ENCODE measurements at regions not wholly inside any gene's neighbourhood (a gene's known extent, or its start where the extent isn't known, plus 50 kb on each side); places are given as distances from the start of the nearest gene placed in this dataset.

DNA sequence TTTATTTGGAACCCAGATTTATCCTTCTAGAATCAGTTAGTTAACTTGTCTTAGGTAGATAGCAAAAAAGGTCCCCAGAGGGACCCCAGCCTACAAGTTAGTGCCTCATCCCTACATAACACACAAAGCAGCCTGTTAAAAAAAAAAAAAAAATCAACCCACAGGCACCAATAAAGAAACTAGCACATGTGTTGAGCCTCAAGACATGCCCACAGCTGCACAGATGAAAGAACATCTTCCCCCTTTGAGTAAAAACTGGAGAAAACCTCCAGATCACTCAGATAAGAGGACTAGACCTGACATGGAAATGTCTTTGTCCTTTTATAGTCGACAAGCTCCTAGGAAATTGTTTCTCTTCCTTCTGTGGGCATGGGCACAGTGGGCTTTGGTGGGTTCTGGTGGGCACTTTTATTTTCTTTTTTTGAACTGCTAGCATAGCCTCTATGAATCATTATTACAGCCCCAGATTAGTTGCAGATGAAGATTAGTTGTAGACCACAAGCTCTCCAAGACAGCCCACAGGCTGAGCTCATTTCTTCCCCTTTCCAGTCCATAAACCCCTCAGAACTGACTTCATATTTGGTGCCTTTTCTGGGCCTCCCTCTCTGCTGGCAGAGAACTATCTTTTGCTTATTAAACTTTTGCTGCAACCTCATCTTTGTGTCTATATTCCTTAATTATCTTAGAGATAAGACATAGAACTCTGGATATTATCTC, 427.1 kb downstream of the KDM5D start:
- TF ChIP-seq, protein P1, sequence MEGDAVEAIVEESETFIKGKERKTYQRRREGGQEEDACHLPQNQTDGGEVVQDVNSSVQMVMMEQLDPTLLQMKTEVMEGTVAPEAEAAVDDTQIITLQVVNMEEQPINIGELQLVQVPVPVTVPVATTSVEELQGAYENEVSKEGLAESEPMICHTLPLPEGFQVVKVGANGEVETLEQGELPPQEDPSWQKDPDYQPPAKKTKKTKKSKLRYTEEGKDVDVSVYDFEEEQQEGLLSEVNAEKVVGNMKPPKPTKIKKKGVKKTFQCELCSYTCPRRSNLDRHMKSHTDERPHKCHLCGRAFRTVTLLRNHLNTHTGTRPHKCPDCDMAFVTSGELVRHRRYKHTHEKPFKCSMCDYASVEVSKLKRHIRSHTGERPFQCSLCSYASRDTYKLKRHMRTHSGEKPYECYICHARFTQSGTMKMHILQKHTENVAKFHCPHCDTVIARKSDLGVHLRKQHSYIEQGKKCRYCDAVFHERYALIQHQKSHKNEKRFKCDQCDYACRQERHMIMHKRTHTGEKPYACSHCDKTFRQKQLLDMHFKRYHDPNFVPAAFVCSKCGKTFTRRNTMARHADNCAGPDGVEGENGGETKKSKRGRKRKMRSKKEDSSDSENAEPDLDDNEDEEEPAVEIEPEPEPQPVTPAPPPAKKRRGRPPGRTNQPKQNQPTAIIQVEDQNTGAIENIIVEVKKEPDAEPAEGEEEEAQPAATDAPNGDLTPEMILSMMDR (IDR thresholded peaks at IDR 0.05) = no peak
- TF ChIP-seq POLR2AphosphoS5 (IDR thresholded peaks at IDR 0.05) (no peak), POLR2A (IDR thresholded peaks at IDR 0.05) (no peak), EP300 (IDR thresholded peaks at IDR 0.05) (no peak)
